ENCODE measurements at regions not wholly inside any gene's neighbourhood (a gene's known extent, or its start where the extent isn't known, plus 50 kb on each side); places are given as distances from the start of the nearest gene placed in this dataset.

- POLR2A ChIA-PET: no interaction called here
- Histone ChIP-seq H3K36me3 (ENCODE audit: control insufficient read depth in 4 of 4, insufficient read depth in 4 of 4, low read length in 3 of 4) (no peaks in the 10 kb centered on the region), H3K4me3 (ENCODE audit: control insufficient read depth in 1 of 7, extremely low read depth in 1 of 7, insufficient read depth in 4 of 7, low read depth in 2 of 7, low read length in 6 of 7) (no peak overlapping the region), H3K27ac (ENCODE audit: insufficient read depth in 1 of 2, low read depth in 1 of 2, low read length in 2 of 2, poor library complexity in 1 of 2, severe bottlenecking in 2 of 2) (no peak overlapping the region), H3K27me3 (replicated peaks in 2 of 5; ENCODE audit: control insufficient read depth in 4 of 5, insufficient read depth in 5 of 5, low read length in 4 of 5) (peaks cover 0 to 1% (median 0%) of the 10 kb centered on the region in 5 experiments), H3K9me3 (ENCODE audit: control extremely low read depth in 1 of 5, control insufficient read depth in 4 of 5, insufficient read depth in 2 of 5, low read depth in 1 of 5, low read length in 4 of 5) (peaks cover 0 to 9% (median 0%) of the 10 kb centered on the region in 5 experiments), H3K4me1 (ENCODE audit: control extremely low read depth in 1 of 4, control insufficient read depth in 4 of 4, insufficient read depth in 4 of 4, low read length in 3 of 4) (peaks cover 4 to 28% (median 17%) of the 10 kb centered on the region in 4 experiments)
- WGBS (ENCODE audit: insufficient coverage): no CpG with 5 or more reads among the region's 1 CpG
- CTCF ChIA-PET: no interaction called here
- DNase-seq: no peak
Observed at GRCh38 chr2:12196495-12196894, 450.1 kb downstream of the LPIN1 start.

GRCh38 chr2:12197133-12197532 lies 450.7 kb downstream of the LPIN1 start:
- H3K27me3 ChIP-seq (replicated peaks in 2 of 5; ENCODE audit: control insufficient read depth in 4 of 5, insufficient read depth in 5 of 5, low read length in 4 of 5): peaks cover 0 to 1% (median 0%) of the 10 kb centered on the region in 5 experiments
- no peak for DNase-seq
- ChIA-PET CTCF (interaction anchor here (0.6 to 1.5 kb wide), 2 partner anchors 9 to 679 kb away, joined by 3 to 5 read pairs; no protein-coding TSS in a partner anchor), POLR2A (no interaction called here)
- H3K4me1 ChIP-seq (ENCODE audit: control extremely low read depth in 1 of 4, control insufficient read depth in 4 of 4, insufficient read depth in 4 of 4, low read length in 3 of 4): peaks cover 4 to 29% (median 19%) of the 10 kb centered on the region in 4 experiments
- H3K36me3 ChIP-seq (ENCODE audit: control insufficient read depth in 4 of 4, insufficient read depth in 4 of 4, low read length in 3 of 4): no peaks in the 10 kb centered on the region
- H3K4me3 ChIP-seq (ENCODE audit: control insufficient read depth in 1 of 7, extremely low read depth in 1 of 7, insufficient read depth in 4 of 7, low read depth in 2 of 7, low read length in 6 of 7): no peak overlapping the region
- WGBS (ENCODE audit: insufficient coverage): 100% methylated on average over 1 of the region's 1 CpG
- H3K27ac ChIP-seq (ENCODE audit: insufficient read depth in 1 of 2, low read depth in 1 of 2, low read length in 2 of 2, poor library complexity in 1 of 2, severe bottlenecking in 2 of 2): no peak overlapping the region
- peaks cover 0 to 9% (median 0%) of the 10 kb centered on the region in 5 experiments for H3K9me3 ChIP-seq (ENCODE audit: control extremely low read depth in 1 of 5, control insufficient read depth in 4 of 5, insufficient read depth in 2 of 5, low read depth in 1 of 5, low read length in 4 of 5)

GRCh38 chr2:12199491-12200211 lies 453.2 kb downstream of the LPIN1 start:
- Histone ChIP-seq H3K9me3 (ENCODE audit: control extremely low read depth in 1 of 5, control insufficient read depth in 4 of 5, insufficient read depth in 2 of 5, low read depth in 1 of 5, low read length in 4 of 5) (peaks cover 0 to 9% (median under 1%) of the 10 kb centered on the region in 5 experiments), H3K4me3 (ENCODE audit: control insufficient read depth in 1 of 7, extremely low read depth in 1 of 7, insufficient read depth in 4 of 7, low read depth in 2 of 7, low read length in 6 of 7) (no peak overlapping the region), H3K4me1 (ENCODE audit: control extremely low read depth in 1 of 4, control insufficient read depth in 4 of 4, insufficient read depth in 4 of 4, low read length in 3 of 4) (peaks cover 0 to 12% (median 6%) of the 10 kb centered on the region in 4 experiments), H3K27ac (ENCODE audit: insufficient read depth in 1 of 2, low read depth in 1 of 2, low read length in 2 of 2, poor library complexity in 1 of 2, severe bottlenecking in 2 of 2) (no peak overlapping the region), H3K27me3 (replicated peaks in 2 of 5; ENCODE audit: control insufficient read depth in 4 of 5, insufficient read depth in 5 of 5, low read length in 4 of 5) (peaks cover 0 to 1% (median 0%) of the 10 kb centered on the region in 5 experiments), H3K36me3 (ENCODE audit: control insufficient read depth in 4 of 4, insufficient read depth in 4 of 4, low read length in 3 of 4) (no peaks in the 10 kb centered on the region)
- ChIA-PET POLR2A (interaction anchor here (0.6 kb wide), 1 partner anchor 303 kb away, joined by 3 read pairs; no protein-coding TSS in a partner anchor), CTCF (interaction anchor here (1.1 kb wide), 1 partner anchor 127 kb away, joined by 4 read pairs; no protein-coding TSS in a partner anchor)
- WGBS (ENCODE audit: insufficient coverage): 100% methylated on average over 4 of the region's 8 CpGs
- no peak for DNase-seq

- Histone ChIP-seq H3K36me3 (ENCODE audit: control insufficient read depth in 4 of 4, insufficient read depth in 4 of 4, low read length in 3 of 4) (no peaks in the 10 kb centered on the region), H3K9me3 (ENCODE audit: control extremely low read depth in 1 of 5, control insufficient read depth in 4 of 5, insufficient read depth in 2 of 5, low read depth in 1 of 5, low read length in 4 of 5) (peaks cover 0 to 18% (median 5%) of the 10 kb centered on the region in 5 experiments), H3K27me3 (replicated peaks in 2 of 5; ENCODE audit: control insufficient read depth in 4 of 5, insufficient read depth in 5 of 5, low read length in 4 of 5) (peaks cover 0 to 1% (median 0%) of the 10 kb centered on the region in 5 experiments), H3K27ac (ENCODE audit: insufficient read depth in 1 of 2, low read depth in 1 of 2, low read length in 2 of 2, poor library complexity in 1 of 2, severe bottlenecking in 2 of 2) (no peak overlapping the region), H3K4me1 (ENCODE audit: control extremely low read depth in 1 of 4, control insufficient read depth in 4 of 4, insufficient read depth in 4 of 4, low read length in 3 of 4) (peaks cover 0 to 12% (median 6%) of the 10 kb centered on the region in 4 experiments), H3K4me3 (ENCODE audit: control insufficient read depth in 1 of 7, extremely low read depth in 1 of 7, insufficient read depth in 4 of 7, low read depth in 2 of 7, low read length in 6 of 7) (no peak overlapping the region)
- peak; percentile 18 to 55 (median 50) for DNase-seq
- CTCF ChIA-PET: interaction anchor here (1.0 kb wide), 1 partner anchor 15 kb away, joined by 3 read pairs; no protein-coding TSS in a partner anchor
- POLR2A ChIA-PET: no interaction called here
- 37% methylated on average over 6 of the region's 6 CpGs for WGBS (ENCODE audit: insufficient coverage)
Observed at GRCh38 chr2:12201369-12201768, 454.9 kb downstream of the LPIN1 start.

GRCh38 chr2:12202313-12203075 lies 456.1 kb downstream of the LPIN1 start:
- no peak overlapping the region for H3K27ac ChIP-seq (ENCODE audit: insufficient read depth in 1 of 2, low read depth in 1 of 2, low read length in 2 of 2, poor library complexity in 1 of 2, severe bottlenecking in 2 of 2)
- ChIA-PET POLR2A (no interaction called here), CTCF (interaction anchor here (1.0 kb wide), 1 partner anchor 16 kb away, joined by 3 read pairs; no protein-coding TSS in a partner anchor)
- peaks cover 0 to 13% (median 4%) of the 10 kb centered on the region in 5 experiments for H3K9me3 ChIP-seq (ENCODE audit: control extremely low read depth in 1 of 5, control insufficient read depth in 4 of 5, insufficient read depth in 2 of 5, low read depth in 1 of 5, low read length in 4 of 5)
- DNase-seq: no peak
- peaks cover 0 to 12% (median 6%) of the 10 kb centered on the region in 4 experiments for H3K4me1 ChIP-seq (ENCODE audit: control extremely low read depth in 1 of 4, control insufficient read depth in 4 of 4, insufficient read depth in 4 of 4, low read length in 3 of 4)
- no peak overlapping the region for H3K4me3 ChIP-seq (ENCODE audit: control insufficient read depth in 1 of 7, extremely low read depth in 1 of 7, insufficient read depth in 4 of 7, low read depth in 2 of 7, low read length in 6 of 7)
- no peaks in the 10 kb centered on the region for H3K36me3 ChIP-seq (ENCODE audit: control insufficient read depth in 4 of 4, insufficient read depth in 4 of 4, low read length in 3 of 4)
- 93% methylated on average over 12 of the region's 12 CpGs for WGBS (ENCODE audit: insufficient coverage)
- peaks cover 0 to 1% (median 0%) of the 10 kb centered on the region in 5 experiments for H3K27me3 ChIP-seq (replicated peaks in 2 of 5; ENCODE audit: control insufficient read depth in 4 of 5, insufficient read depth in 5 of 5, low read length in 4 of 5)

GRCh38 chr2:12203528-12203927 lies 457.1 kb downstream of the LPIN1 start:
- 100% methylated on average over 2 of the region's 2 CpGs for WGBS (ENCODE audit: insufficient coverage)
- CTCF ChIA-PET: no interaction called here
- Histone ChIP-seq H3K4me1 (ENCODE audit: control extremely low read depth in 1 of 4, control insufficient read depth in 4 of 4, insufficient read depth in 4 of 4, low read length in 3 of 4) (peaks cover 0 to 12% (median 6%) of the 10 kb centered on the region in 4 experiments), H3K27me3 (replicated peaks in 2 of 5; ENCODE audit: control insufficient read depth in 4 of 5, insufficient read depth in 5 of 5, low read length in 4 of 5) (peaks cover 0 to 1% (median 0%) of the 10 kb centered on the region in 5 experiments), H3K27ac (ENCODE audit: insufficient read depth in 1 of 2, low read depth in 1 of 2, low read length in 2 of 2, poor library complexity in 1 of 2, severe bottlenecking in 2 of 2) (no peak overlapping the region), H3K9me3 (ENCODE audit: control extremely low read depth in 1 of 5, control insufficient read depth in 4 of 5, insufficient read depth in 2 of 5, low read depth in 1 of 5, low read length in 4 of 5) (peaks cover 0 to 10% (median 2%) of the 10 kb centered on the region in 5 experiments), H3K4me3 (ENCODE audit: control insufficient read depth in 1 of 7, extremely low read depth in 1 of 7, insufficient read depth in 4 of 7, low read depth in 2 of 7, low read length in 6 of 7) (no peak overlapping the region), H3K36me3 (ENCODE audit: control insufficient read depth in 4 of 4, insufficient read depth in 4 of 4, low read length in 3 of 4) (no peaks in the 10 kb centered on the region)
- POLR2A ChIA-PET: no interaction called here
- no peak for DNase-seq

All from common myeloid progenitor, CD34-positive (primary cell).